Muscle of leg (tissue), 3 donors: ENCODE measurements at regions not wholly inside any gene's neighbourhood (a gene's known extent, or its start where the extent isn't known, plus 50 kb on each side); places are given as distances from the start of the nearest gene placed in this dataset.

Experiments used
- DNase-seq: peaks from one replicate; pipeline ENCODE4 v3.0.0; 2013
- H3K27ac ChIP-seq: one replicate; pipeline ENCODE4 v1.5.1; 2013; ENCODE audit warnings: mild to moderate bottlenecking, low read length, control low read depth
- H3K27me3 ChIP-seq: one replicate; pipeline ENCODE4 v1.6.1; 2013; ENCODE audit warnings: low read length; ENCODE audit not compliant: control insufficient read depth, insufficient read depth
- H3K36me3 ChIP-seq: one replicate; pipeline ENCODE4 v1.6.1; 2013; ENCODE audit warnings: low read length; ENCODE audit not compliant: control insufficient read depth, insufficient read depth
- H3K4me1 ChIP-seq: one replicate; pipeline ENCODE4 v1.6.1; 2013; ENCODE audit warnings: low read length; ENCODE audit not compliant: control insufficient read depth, insufficient read depth
- H3K4me3 ChIP-seq: one replicate; pipeline ENCODE4 v1.5.1; 2013; ENCODE audit warnings: low read length, control low read depth
- H3K9me3 ChIP-seq: replicated peaks from 2 replicates; pipeline ENCODE4 v1.6.1; 2013; ENCODE audit warnings: low read depth, low read length; ENCODE audit not compliant: control insufficient read depth
- WGBS: methylation state at CpG from one replicate; pipeline ENCODE4 v1.1.5; 2013; ENCODE audit warnings: missing lambda C conversion rate; ENCODE audit not compliant: insufficient coverage; 5-methylcytosine and 5-hydroxymethylcytosine counted together

DNA sequence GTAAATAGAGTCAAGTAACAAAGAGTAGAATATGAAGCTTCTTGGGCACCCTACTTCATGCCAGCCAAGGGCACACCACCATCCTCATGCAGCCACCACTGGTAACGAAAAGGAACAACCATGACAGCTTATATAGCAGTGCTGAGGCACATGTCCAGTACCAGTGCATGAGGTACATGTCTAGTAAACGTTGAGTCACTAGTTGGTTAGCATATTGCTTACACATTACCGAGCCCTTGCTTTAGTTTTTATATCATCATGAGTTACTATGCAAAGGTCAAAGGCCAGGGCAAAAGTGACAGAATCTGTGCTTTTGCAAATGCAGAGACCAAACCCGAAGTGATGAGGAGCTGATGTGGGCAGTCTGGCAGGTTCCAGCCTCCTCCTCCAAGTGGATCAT, 147.1 kb upstream of the MAP1B start:
- no peak for DNase-seq
- Histone ChIP-seq H3K4me3 (no peak overlapping the region), H3K27me3 (peaks cover 3% of the 10 kb centered on the region), H3K27ac (no peak overlapping the region), H3K9me3 (no peaks in the 10 kb centered on the region), H3K36me3 (no peaks in the 10 kb centered on the region), H3K4me1 (peaks cover 8% of the 10 kb centered on the region)
- 40% methylated on average over 1 of the region's 4 CpGs for WGBS

DNA sequence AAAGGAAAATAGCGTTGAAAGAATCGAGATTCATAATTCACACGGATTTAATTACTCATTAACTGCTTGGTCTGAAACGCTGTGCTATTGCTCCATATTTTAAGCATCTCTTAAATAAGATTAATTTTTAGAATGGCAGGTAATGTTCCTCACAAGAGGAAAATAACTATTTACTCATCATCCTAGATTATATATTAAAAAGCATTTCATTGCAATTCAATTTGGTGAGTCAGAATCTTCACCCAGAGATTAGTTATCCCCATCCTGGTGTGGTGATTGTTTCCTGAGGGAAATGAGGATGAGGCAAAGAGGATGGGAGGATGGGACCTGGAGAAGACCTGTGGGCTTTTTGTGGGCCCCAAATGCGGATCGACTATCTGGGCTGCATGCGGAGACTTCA, 145.5 kb upstream of the MAP1B start:
- no peak overlapping the region for H3K27ac ChIP-seq
- no peaks in the 10 kb centered on the region for H3K27me3 ChIP-seq
- 94% methylated on average over 2 of the region's 7 CpGs for WGBS
- H3K4me1 ChIP-seq, result peaks cover 3% of the 10 kb centered on the region
- no peaks in the 10 kb centered on the region for H3K9me3 ChIP-seq
- no peaks in the 10 kb centered on the region for H3K36me3 ChIP-seq
- H3K4me3 ChIP-seq, result no peak overlapping the region
- DNase-seq, result no peak

DNA sequence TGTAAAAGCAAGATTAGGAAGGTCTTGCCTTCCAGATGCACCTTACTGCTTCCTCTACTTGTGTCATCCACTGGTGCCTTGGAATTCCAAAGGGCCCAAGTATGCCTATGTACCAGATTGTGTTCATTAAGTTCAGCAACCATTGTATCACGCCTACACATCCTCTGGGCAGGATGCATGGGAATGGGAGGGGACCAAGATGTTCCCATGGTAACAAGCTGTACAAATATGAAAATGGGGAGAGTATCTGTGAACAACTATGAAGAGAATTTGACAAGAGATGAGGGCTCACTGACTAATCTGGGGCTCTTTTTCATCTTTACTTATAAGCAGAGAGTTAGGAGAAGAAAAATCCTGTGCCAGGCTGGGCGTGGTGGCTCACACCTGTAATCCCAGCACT, 137.8 kb upstream of the MAP1B start:
- DNase-seq, result no peak
- Histone ChIP-seq H3K27ac (no peak overlapping the region), H3K36me3 (no peaks in the 10 kb centered on the region), H3K4me3 (no peak overlapping the region), H3K4me1 (no peaks in the 10 kb centered on the region), H3K9me3 (no peaks in the 10 kb centered on the region), H3K27me3 (no peaks in the 10 kb centered on the region)
- no CpG with 5 or more reads among the region's 2 CpGs for WGBS

- Histone ChIP-seq H3K4me1 (no peaks in the 10 kb centered on the region), H3K9me3 (no peaks in the 10 kb centered on the region), H3K36me3 (no peaks in the 10 kb centered on the region), H3K27ac (no peak overlapping the region), H3K27me3 (no peaks in the 10 kb centered on the region), H3K4me3 (no peak overlapping the region)
- WGBS, result 67% methylated on average over 2 of the region's 2 CpGs
- DNase-seq, result no peak
These were observed 135.4 kb upstream of the MAP1B start for GRCh38 chr5:71971862-71972261.

DNA sequence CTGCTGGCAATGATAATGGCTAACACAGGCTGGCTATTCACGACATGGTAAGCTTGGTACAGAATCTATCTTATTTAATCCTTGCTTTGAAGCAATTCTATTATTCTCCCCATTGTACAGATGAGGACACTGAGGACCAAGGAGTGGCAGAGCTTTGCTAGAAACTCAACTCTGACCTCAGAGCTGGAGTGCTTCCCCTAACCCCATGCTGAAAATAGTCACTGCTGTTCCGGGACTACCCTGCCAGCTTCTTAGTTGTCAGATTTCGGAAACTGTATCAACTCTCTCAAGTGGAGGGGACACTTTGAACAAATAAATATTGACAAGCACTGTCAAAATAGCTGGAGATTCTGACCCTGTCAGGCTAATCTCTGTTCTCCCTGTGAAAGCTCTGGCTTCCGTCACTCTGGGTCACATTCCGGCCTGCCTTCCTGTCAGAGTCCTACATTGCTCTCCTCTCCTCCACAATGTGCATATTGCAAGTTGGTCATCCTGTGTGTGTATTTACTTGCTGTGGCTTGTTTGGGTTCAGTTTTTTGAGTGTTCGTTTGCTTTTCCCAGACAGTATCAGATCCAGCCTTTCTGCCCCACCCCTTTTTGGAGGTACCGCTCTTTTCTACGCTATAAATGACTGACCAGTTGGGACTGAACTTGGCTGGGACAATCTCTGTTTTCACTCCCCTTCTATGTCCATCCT, 134.3 kb upstream of the MAP1B start:
- Histone ChIP-seq H3K27me3 (no peaks in the 10 kb centered on the region), H3K27ac (no peak overlapping the region), H3K36me3 (no peaks in the 10 kb centered on the region), H3K4me1 (no peaks in the 10 kb centered on the region), H3K9me3 (no peaks in the 10 kb centered on the region), H3K4me3 (no peak overlapping the region)
- 58% methylated on average over 2 of the region's 8 CpGs for WGBS
- no peak for DNase-seq

DNA sequence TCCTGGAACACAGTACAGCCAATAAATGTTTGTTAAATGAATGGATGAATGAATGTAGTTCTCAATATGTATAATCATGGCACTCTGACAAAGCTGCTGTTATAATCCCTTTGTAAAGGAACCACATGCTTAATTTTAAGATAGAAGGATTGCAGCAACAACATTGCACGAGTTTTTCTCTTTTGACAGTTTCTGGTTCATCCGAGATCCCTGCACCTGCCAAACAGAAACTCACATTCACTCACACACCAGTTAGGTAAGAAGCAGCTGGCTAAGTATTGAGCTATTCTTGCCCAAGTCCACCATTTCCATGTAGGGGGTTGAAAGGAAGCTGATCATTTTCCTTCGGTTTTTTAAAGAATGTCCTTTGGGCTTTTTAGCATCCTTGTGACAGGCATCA, 133.7 kb upstream of the MAP1B start:
- Histone ChIP-seq H3K9me3 (no peaks in the 10 kb centered on the region), H3K27ac (no peak overlapping the region), H3K36me3 (no peaks in the 10 kb centered on the region), H3K27me3 (no peaks in the 10 kb centered on the region), H3K4me1 (no peaks in the 10 kb centered on the region), H3K4me3 (no peak overlapping the region)
- no CpG with 5 or more reads among the region's 3 CpGs for WGBS
- DNase-seq, result no peak

DNA sequence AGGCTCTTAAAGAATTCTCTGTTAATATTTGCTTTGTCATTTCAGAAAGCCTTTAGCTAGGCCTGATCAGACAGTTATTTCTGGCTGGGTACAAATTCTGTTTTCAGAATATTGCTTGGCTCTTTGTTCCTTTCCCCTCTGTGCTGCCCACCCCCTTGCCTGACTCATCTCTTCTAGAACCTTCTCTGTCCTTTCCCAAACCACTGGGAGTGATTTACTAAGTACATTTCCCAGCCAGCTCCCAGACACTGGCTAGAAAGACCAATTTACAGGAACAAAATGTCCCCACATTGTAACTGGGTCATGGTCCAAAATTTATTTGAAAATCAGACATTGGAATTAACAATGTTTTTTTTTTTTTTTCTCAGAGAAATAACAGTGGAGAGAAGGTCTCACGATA, 133.1 kb upstream of the MAP1B start:
- peak; percentile 40 for DNase-seq
- WGBS, result no CpG with 5 or more reads among the region's 1 CpG
- no peak overlapping the region for H3K4me3 ChIP-seq
- no peak overlapping the region for H3K27ac ChIP-seq
- no peaks in the 10 kb centered on the region for H3K4me1 ChIP-seq
- no peaks in the 10 kb centered on the region for H3K9me3 ChIP-seq
- no peaks in the 10 kb centered on the region for H3K36me3 ChIP-seq
- H3K27me3 ChIP-seq, result no peaks in the 10 kb centered on the region

DNA sequence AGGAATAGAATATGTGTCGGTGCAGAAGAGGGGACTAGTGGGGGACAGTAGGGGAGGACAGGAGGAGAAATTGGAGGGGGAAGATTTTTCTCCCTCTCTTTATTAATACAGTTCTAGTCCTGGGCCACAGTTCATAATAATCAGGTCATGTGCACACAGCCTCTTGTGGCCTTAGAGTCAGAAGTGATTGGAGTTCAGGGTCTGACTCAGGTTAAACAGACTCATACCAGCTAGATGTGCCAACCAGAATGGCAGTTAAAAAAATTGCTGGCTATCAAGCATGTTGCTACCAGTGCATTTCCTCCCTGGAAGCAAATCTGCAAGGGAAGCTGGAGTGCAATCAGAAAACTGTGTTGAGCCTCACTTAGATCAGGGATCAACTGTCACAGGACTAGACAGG, 132.7 kb upstream of the MAP1B start:
- Histone ChIP-seq H3K36me3 (no peaks in the 10 kb centered on the region), H3K4me1 (no peaks in the 10 kb centered on the region), H3K4me3 (no peak overlapping the region), H3K9me3 (no peaks in the 10 kb centered on the region), H3K27ac (no peak overlapping the region), H3K27me3 (no peaks in the 10 kb centered on the region)
- DNase-seq, result no peak
- WGBS, result no CpG with 5 or more reads among the region's 1 CpG

- no peak for DNase-seq
- 93% methylated on average over 2 of the region's 3 CpGs for WGBS
- Histone ChIP-seq H3K27ac (no peak overlapping the region), H3K4me3 (no peak overlapping the region), H3K36me3 (no peaks in the 10 kb centered on the region), H3K9me3 (no peaks in the 10 kb centered on the region), H3K4me1 (no peaks in the 10 kb centered on the region), H3K27me3 (no peaks in the 10 kb centered on the region)
These were observed 130.8 kb upstream of the MAP1B start for GRCh38 chr5:71976449-71976848.

- Histone ChIP-seq H3K36me3 (no peaks in the 10 kb centered on the region), H3K27ac (no peak overlapping the region), H3K9me3 (no peaks in the 10 kb centered on the region), H3K27me3 (no peaks in the 10 kb centered on the region), H3K4me1 (no peaks in the 10 kb centered on the region), H3K4me3 (no peak overlapping the region)
- WGBS, result 0% methylated on average over 1 of the region's 2 CpGs
- peak; percentile 79 for DNase-seq
These were observed 130.0 kb upstream of the MAP1B start for GRCh38 chr5:71977311-71977710.

- Histone ChIP-seq H3K4me1 (no peaks in the 10 kb centered on the region), H3K4me3 (no peak overlapping the region), H3K27ac (no peak overlapping the region), H3K9me3 (no peaks in the 10 kb centered on the region), H3K27me3 (no peaks in the 10 kb centered on the region), H3K36me3 (no peaks in the 10 kb centered on the region)
- no CpG with 5 or more reads among the region's 1 CpG for WGBS
- DNase-seq, result no peak
These were observed 129.1 kb upstream of the MAP1B start for GRCh38 chr5:71978216-71978615.
